Lower leg skin (tissue), 3 donors: ENCODE measurements at regions not wholly inside any gene's neighbourhood (a gene's known extent, or its start where the extent isn't known, plus 50 kb on each side); places are given as distances from the start of the nearest gene placed in this dataset.

Experiments
- POLR2A ChIP-seq, 2 donors: fragments of 450-650 bp; IDR thresholded peaks; one replicate each; pipeline ENCODE4 v1.6.1; 2016 to 2017; ENCODE audit warnings: antibody characterized with exemption in 2 of 2, mild to moderate bottlenecking in 1 of 2, moderate library complexity in 1 of 2
- TF ChIP-seq, protein P1 (sequence below), 3 donors: fragments of 450-650 bp; IDR thresholded peaks; one replicate each; pipeline ENCODE4 v1.5.1; 2016; ENCODE audit warnings: antibody characterized with exemption in 3 of 3, mild to moderate bottlenecking in 3 of 3, moderate library complexity in 2 of 3

DNA sequence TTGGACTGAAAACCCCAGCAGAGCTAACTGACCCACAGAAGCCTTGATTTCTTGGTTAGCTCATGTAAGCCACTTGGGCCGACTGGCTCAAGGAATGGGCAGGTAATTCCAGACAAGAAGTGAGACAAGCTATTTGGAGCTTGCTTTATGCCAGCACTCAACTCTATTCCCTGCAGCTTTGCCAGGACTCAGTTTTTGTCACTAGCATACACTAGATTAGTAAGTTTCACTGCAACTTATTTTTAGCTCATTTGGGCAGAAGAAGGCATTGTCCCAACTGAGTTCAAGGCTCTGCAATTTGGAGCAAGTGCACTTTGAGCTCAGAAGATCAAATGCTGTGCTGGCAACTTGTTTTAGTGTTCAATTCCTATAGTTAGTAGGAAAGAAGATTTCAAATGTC is 116.1 kb downstream of the SLC4A3 start:
- TF ChIP-seq, protein P1, sequence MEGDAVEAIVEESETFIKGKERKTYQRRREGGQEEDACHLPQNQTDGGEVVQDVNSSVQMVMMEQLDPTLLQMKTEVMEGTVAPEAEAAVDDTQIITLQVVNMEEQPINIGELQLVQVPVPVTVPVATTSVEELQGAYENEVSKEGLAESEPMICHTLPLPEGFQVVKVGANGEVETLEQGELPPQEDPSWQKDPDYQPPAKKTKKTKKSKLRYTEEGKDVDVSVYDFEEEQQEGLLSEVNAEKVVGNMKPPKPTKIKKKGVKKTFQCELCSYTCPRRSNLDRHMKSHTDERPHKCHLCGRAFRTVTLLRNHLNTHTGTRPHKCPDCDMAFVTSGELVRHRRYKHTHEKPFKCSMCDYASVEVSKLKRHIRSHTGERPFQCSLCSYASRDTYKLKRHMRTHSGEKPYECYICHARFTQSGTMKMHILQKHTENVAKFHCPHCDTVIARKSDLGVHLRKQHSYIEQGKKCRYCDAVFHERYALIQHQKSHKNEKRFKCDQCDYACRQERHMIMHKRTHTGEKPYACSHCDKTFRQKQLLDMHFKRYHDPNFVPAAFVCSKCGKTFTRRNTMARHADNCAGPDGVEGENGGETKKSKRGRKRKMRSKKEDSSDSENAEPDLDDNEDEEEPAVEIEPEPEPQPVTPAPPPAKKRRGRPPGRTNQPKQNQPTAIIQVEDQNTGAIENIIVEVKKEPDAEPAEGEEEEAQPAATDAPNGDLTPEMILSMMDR (IDR thresholded peaks at IDR 0.05) = no peak
- no peak for TF ChIP-seq POLR2A (IDR thresholded peaks at IDR 0.05)
